ENCODE measurements at regions not wholly inside any gene's neighbourhood (a gene's known extent, or its start where the extent isn't known, plus 50 kb on each side); places are given as distances from the start of the nearest gene placed in this dataset.

DNA sequence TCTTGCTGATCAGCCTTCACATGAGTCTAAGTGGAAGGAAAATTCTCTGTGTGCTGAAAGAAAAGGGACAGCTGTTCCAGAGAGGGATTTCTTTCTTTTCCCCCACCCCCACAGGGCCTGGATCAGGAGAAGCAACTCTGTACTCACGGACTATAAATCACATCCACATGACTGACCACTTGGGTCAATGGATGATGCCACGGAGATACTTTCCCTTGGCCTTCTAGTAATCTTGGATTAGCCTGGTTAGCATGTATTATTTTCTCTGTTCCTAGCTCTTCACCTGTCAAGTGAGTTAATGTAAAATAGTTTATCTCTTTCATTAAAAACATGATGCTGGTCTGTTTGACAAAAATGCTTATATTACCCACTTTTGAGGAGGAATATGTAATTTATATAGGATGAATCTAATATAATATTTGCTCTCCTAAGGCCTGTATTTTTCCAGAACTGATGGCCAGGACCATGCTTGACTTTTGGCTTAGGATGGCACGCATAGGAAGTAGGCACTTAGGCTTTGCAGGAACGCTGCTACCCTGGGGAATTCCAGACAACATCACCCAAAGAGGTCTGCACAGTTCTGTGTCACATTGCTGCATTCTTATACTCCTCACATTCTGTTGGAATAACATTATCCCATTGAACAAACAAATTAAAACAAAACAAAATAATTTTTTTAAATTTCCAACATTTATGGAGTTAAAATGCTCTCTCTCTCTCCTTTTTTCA, 892.1 kb downstream of the TLE1 start:
- no peak overlapping the region for H3K27ac ChIP-seq (ENCODE audit: insufficient read depth, low read depth, low read length)
- no peaks in the 10 kb centered on the region for H3K9me1 ChIP-seq (replicated peaks; ENCODE audit: control insufficient read depth, extremely low read depth, insufficient read depth, low read length)
- TF ChIP-seq POLR2AphosphoS5 (IDR thresholded peaks at IDR 0.05; ENCODE audit: insufficient read depth, low read depth, low read length) (no peak), FOS (IDR thresholded peaks at IDR 0.05; ENCODE audit: borderline replicate concordance, insufficient read depth, low read length) (no peak), POLR2A (IDR thresholded peaks at IDR 0.05; ENCODE audit: low read depth, low read length) (no peak), MYC (IDR thresholded peaks at IDR 0.05; ENCODE audit: low read depth, low read length) (no peak), GATA2 (IDR thresholded peaks at IDR 0.05; ENCODE audit: insufficient read depth, insufficient read length, low read depth, low read length) (no peak), EZH2 (IDR thresholded peaks at IDR 0.05; ENCODE audit: borderline replicate concordance, low read depth, low read length, severe bottlenecking) (no peak), JUN (IDR thresholded peaks at IDR 0.05; ENCODE audit: borderline replicate concordance, insufficient read depth, insufficient read length, low read depth) (no peak), CTCF (IDR thresholded peaks at IDR 0.05; ENCODE audit: extremely low read depth in 1 of 2, insufficient read depth in 1 of 2, low read depth in 1 of 2, low read length in 2 of 2) (no peak)
- TF ChIP-seq, protein P1, sequence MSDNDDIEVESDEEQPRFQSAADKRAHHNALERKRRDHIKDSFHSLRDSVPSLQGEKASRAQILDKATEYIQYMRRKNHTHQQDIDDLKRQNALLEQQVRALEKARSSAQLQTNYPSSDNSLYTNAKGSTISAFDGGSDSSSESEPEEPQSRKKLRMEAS (IDR thresholded peaks at IDR 0.05; ENCODE audit: insufficient read depth, insufficient read length): no peak
- dilution Hi-C loops (cut with MboI; ENCODE audit: extremely low pct_ligation_motif_present, low sequenced_read_pairs) (no loop called here), intact Hi-C loops (cut with micrococcal nuclease) (no loop called here)
- peaks cover 2% of the 10 kb centered on the region for H3K9me3 ChIP-seq (replicated peaks; ENCODE audit: control insufficient read depth, insufficient read depth, low read length)
- no peak overlapping the region for H3K4me3 ChIP-seq (replicated peaks in 1 of 3; ENCODE audit: insufficient read depth in 1 of 3, low read depth in 1 of 3, low read length in 3 of 3)
- no peaks in the 10 kb centered on the region for H3K36me3 ChIP-seq (ENCODE audit: control insufficient read depth in 2 of 2, extremely low read depth in 1 of 2, insufficient read depth in 2 of 2, low read length in 2 of 2)
- H3K79me2 ChIP-seq (ENCODE audit: control insufficient read depth, insufficient read depth, low read length): no peaks in the 10 kb centered on the region
- no peak overlapping the region for H3K9ac ChIP-seq (replicated peaks; ENCODE audit: extremely low read depth, insufficient read depth, low read length)
- DNase-seq (ENCODE audit: low read depth, low spot score) (no peak), FAIRE-seq (no peak)
- no peak overlapping the region for H3K4me2 ChIP-seq (ENCODE audit: insufficient read depth, low read length)
- H2AFZ ChIP-seq (ENCODE audit: low read depth, low read length): no peak overlapping the region
- no peaks in the 10 kb centered on the region for H3K4me1 ChIP-seq (ENCODE audit: control insufficient read depth, extremely low read depth, insufficient read depth, low read length)
- no peaks in the 10 kb centered on the region for H4K20me1 ChIP-seq (replicated peaks; ENCODE audit: control insufficient read depth, extremely low read depth, insufficient read depth, low read length)
- CTCF ChIA-PET: no interaction called here
- POLR2A ChIA-PET: no interaction called here
- H3K27me3 ChIP-seq (ENCODE audit: control insufficient read depth in 2 of 2, insufficient read depth in 2 of 2, low read length in 2 of 2): no peaks in the 10 kb centered on the region
- no TSS peak for BruUV-seq (replicated peaks)
